Upper lobe of left lung (tissue), 6 donors: ENCODE measurements at regions not wholly inside any gene's neighbourhood (a gene's known extent, or its start where the extent isn't known, plus 50 kb on each side); places are given as distances from the start of the nearest gene placed in this dataset.

ENCODE experiments used
- ATAC-seq, 2 donors: fragments of 200-7000 bp; cut with Tn5 transposase; one replicate each; pipeline ENCODE4 v1.9.1; 2022; ENCODE audit warnings: mild to moderate bottlenecking in 2 of 2, moderate library complexity in 2 of 2; ENCODE audit not compliant: low FRiP score in 2 of 2
- DNase-seq, 2 donors: peaks; one replicate each; pipeline ENCODE4 v3.0.0-alpha.2; 2019 to 2020
- H3K27ac ChIP-seq, 4 donors: fragments of 200-600 bp; sonication (generic); one replicate each; pipeline ENCODE4 v1.5.1; 2016 to 2019
- H3K27me3 ChIP-seq, 4 donors: fragments of 200-600 bp; sonication (generic); one replicate each; pipeline ENCODE4 v1.5.1; 2017 to 2019
- H3K36me3 ChIP-seq, 4 donors: fragments of 200-600 bp; sonication (generic); one replicate each; pipeline ENCODE4 v1.5.1; 2016 to 2019
- H3K4me1 ChIP-seq, 4 donors: fragments of 200-600 bp; sonication (generic); one replicate each; pipeline ENCODE4 v1.5.1; 2018 to 2019
- H3K4me3 ChIP-seq, 4 donors: fragments of 200-600 bp; sonication (generic); one replicate each; pipeline ENCODE4 v1.5.1; 2017 to 2019; ENCODE audit warnings: mild to moderate bottlenecking in 2 of 4, moderate library complexity in 1 of 4
- H3K9me3 ChIP-seq, 4 donors: fragments of 200-600 bp; sonication (generic); one replicate each; pipeline ENCODE4 v1.5.1; 2018 to 2019
- EP300 ChIP-seq, 4 donors: sonication (generic); formaldehyde crosslinking; IDR thresholded peaks; one replicate each; pipeline ENCODE4 v1.5.1; 2017; ENCODE audit warnings: antibody characterized with exemption in 4 of 4, control low read depth in 2 of 4
- POLR2A ChIP-seq, 4 donors: fragments of 450-650 bp; IDR thresholded peaks; one replicate each; pipeline ENCODE4 v1.5.1; 2016 to 2017; ENCODE audit warnings: antibody characterized with exemption in 4 of 4, mild to moderate bottlenecking in 2 of 4
- POLR2AphosphoS5 ChIP-seq, 2 donors: sonication (generic); formaldehyde crosslinking; IDR thresholded peaks; one replicate each; pipeline ENCODE4 v1.5.1; 2017; ENCODE audit warnings: antibody characterized with exemption in 2 of 2
- WGBS, 2 donors: methylation state at CpG; one replicate each; pipeline ENCODE4 v1.1.5; 2017 to 2018; 5-methylcytosine and 5-hydroxymethylcytosine counted together
- TF ChIP-seq, protein P1 (sequence below), 6 experiments: fragments of 450-650 bp in 4 of 6; fragments of 200-600 bp in 2 of 6; sonication (generic) in 2 of 6; IDR thresholded peaks; one replicate each; pipeline ENCODE4 v1.5.1; 2016 to 2019; ENCODE audit warnings: antibody characterized with exemption in 6 of 6
- donor health status: DM: no; HTN: no; CAD: no; lungs with moderate emphysema.
- donor health status: DM: no; HTN: yes; CAD: no; lungs with severe emphysema.

DNA sequence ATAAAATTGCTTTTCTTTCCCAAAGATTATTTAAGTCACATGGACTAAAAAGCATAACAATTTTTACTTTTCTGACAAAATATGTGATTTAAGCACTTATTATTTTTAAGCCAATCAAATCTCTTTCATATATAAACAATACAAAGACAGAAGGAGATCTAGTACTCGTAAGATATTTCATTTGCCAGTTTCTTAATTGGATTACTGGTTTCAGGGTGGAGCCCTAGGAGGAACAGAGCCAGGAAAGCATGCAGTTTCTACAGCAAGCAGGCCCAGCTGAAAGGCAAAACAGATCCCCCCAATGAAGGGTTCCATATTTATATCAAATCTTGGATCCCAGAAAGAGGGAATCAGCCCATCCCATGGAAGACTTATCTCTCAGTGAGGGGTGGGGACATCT is 177.0 kb downstream of the KIF18A start:
- H3K27me3 ChIP-seq, result no peaks in the 10 kb centered on the region
- H3K27ac ChIP-seq, result no peak overlapping the region
- DNase-seq (no peak), ATAC-seq (no peak)
- WGBS, 2 donors, result 45 to 62% methylated on average over 1 of the region's 1 CpG
- no peaks in the 10 kb centered on the region for H3K9me3 ChIP-seq
- TF ChIP-seq EP300 (IDR thresholded peaks at IDR 0.05) (no peak), POLR2AphosphoS5 (IDR thresholded peaks at IDR 0.05) (no peak), POLR2A (IDR thresholded peaks at IDR 0.05) (no peak)
- TF ChIP-seq, protein P1, sequence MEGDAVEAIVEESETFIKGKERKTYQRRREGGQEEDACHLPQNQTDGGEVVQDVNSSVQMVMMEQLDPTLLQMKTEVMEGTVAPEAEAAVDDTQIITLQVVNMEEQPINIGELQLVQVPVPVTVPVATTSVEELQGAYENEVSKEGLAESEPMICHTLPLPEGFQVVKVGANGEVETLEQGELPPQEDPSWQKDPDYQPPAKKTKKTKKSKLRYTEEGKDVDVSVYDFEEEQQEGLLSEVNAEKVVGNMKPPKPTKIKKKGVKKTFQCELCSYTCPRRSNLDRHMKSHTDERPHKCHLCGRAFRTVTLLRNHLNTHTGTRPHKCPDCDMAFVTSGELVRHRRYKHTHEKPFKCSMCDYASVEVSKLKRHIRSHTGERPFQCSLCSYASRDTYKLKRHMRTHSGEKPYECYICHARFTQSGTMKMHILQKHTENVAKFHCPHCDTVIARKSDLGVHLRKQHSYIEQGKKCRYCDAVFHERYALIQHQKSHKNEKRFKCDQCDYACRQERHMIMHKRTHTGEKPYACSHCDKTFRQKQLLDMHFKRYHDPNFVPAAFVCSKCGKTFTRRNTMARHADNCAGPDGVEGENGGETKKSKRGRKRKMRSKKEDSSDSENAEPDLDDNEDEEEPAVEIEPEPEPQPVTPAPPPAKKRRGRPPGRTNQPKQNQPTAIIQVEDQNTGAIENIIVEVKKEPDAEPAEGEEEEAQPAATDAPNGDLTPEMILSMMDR (IDR thresholded peaks at IDR 0.05), result no peak
- no peaks in the 10 kb centered on the region for H3K4me1 ChIP-seq
- no peaks in the 10 kb centered on the region for H3K36me3 ChIP-seq
- no peak overlapping the region for H3K4me3 ChIP-seq

DNA sequence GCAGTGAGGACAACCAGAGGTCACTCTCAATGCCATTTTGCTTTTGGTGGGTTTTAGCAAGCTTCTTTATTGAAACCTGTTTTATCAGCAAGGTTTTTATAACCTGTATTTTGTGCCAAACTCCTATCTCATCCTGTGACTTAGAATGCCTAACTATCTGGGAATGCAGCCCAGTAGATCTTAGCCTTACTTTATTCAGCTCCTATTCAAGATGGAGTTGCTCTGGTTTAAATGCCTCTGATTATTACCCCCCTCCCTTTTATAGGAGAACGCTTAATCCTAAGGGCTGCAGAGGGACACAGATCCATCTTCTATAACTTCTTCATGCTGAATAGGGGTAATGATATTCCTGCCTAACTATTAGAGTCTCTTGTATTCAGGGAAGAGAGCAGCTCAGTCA is 179.1 kb downstream of the KIF18A start:
- H3K27me3 ChIP-seq, result no peaks in the 10 kb centered on the region
- no peaks in the 10 kb centered on the region for H3K9me3 ChIP-seq
- no peaks in the 10 kb centered on the region for H3K4me1 ChIP-seq
- ATAC-seq (no peak), DNase-seq (no peak)
- H3K36me3 ChIP-seq, result no peaks in the 10 kb centered on the region
- H3K4me3 ChIP-seq, result no peak overlapping the region
- H3K27ac ChIP-seq, result no peak overlapping the region
- WGBS, 2 donors, result 85 to 95% methylated on average over 1 of the region's 1 CpG
- TF ChIP-seq, protein P1 (IDR thresholded peaks at IDR 0.05), result no peak
- TF ChIP-seq POLR2A (IDR thresholded peaks at IDR 0.05) (no peak), POLR2AphosphoS5 (IDR thresholded peaks at IDR 0.05) (no peak), EP300 (IDR thresholded peaks at IDR 0.05) (no peak)

GRCh38 chr11:27926981-27927481 is 180.9 kb downstream of the KIF18A start:
- 59 to 65% methylated on average over 4 of the region's 4 CpGs for WGBS, 2 donors
- Histone ChIP-seq H3K27ac (no peak overlapping the region), H3K4me3 (no peak overlapping the region), H3K36me3 (no peaks in the 10 kb centered on the region), H3K9me3 (no peaks in the 10 kb centered on the region), H3K4me1 (no peaks in the 10 kb centered on the region), H3K27me3 (no peaks in the 10 kb centered on the region)
- ATAC-seq (no peak), DNase-seq (no peak)
- TF ChIP-seq, protein P1 (IDR thresholded peaks at IDR 0.05), result no peak
- TF ChIP-seq EP300 (IDR thresholded peaks at IDR 0.05) (no peak), POLR2A (IDR thresholded peaks at IDR 0.05) (no peak), POLR2AphosphoS5 (IDR thresholded peaks at IDR 0.05) (no peak)

DNA sequence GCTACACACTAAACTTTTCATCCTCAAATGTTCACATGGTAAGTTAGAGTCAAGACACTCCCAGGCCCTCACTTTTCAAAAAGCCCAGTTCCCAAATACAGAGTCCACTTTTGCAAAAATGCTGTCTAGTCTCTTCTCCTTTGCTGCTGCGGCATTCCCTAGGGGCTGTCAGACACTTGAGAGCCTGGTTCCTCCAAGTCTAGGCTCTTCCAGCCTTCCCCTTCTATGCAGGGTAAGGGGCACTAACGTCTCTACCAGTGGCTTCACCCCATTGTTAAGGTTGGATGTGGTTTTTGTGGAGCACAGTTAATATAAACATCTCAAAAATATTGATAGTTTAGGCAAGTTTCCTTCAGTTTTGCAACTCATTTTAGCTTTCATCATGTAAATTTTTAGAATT is 181.5 kb downstream of the KIF18A start:
- no peak for TF ChIP-seq POLR2AphosphoS5 (IDR thresholded peaks at IDR 0.05)
- TF ChIP-seq, protein P1 (IDR thresholded peaks at IDR 0.05), result no peak
- no peak for TF ChIP-seq POLR2A (IDR thresholded peaks at IDR 0.05)
- no peak for TF ChIP-seq EP300 (IDR thresholded peaks at IDR 0.05)
- Histone ChIP-seq H3K4me1 (no peaks in the 10 kb centered on the region), H3K27ac (no peak overlapping the region), H3K27me3 (no peaks in the 10 kb centered on the region), H3K9me3 (no peaks in the 10 kb centered on the region), H3K4me3 (no peak overlapping the region), H3K36me3 (no peaks in the 10 kb centered on the region)
- 60 to 63% methylated on average over 2 of the region's 2 CpGs for WGBS, 2 donors
- DNase-seq (no peak), ATAC-seq (no peak)

- no peaks in the 10 kb centered on the region for H3K4me1 ChIP-seq
- H3K27me3 ChIP-seq, result no peaks in the 10 kb centered on the region
- no peaks in the 10 kb centered on the region for H3K36me3 ChIP-seq
- DNase-seq (no peak), ATAC-seq (no peak)
- H3K4me3 ChIP-seq, result no peak overlapping the region
- no peaks in the 10 kb centered on the region for H3K9me3 ChIP-seq
- no peak overlapping the region for H3K27ac ChIP-seq
- TF ChIP-seq POLR2AphosphoS5 (IDR thresholded peaks at IDR 0.05) (no peak), EP300 (IDR thresholded peaks at IDR 0.05) (no peak), POLR2A (IDR thresholded peaks at IDR 0.05) (no peak)
- TF ChIP-seq, protein P1 (IDR thresholded peaks at IDR 0.05), result no peak
These were observed 186.5 kb downstream of the KIF18A start for GRCh38 chr11:27921472-27921871.
